ENCODE measurements at regions not wholly inside any gene's neighbourhood (a gene's known extent, or its start where the extent isn't known, plus 50 kb on each side); places are given as distances from the start of the nearest gene placed in this dataset.

DNA sequence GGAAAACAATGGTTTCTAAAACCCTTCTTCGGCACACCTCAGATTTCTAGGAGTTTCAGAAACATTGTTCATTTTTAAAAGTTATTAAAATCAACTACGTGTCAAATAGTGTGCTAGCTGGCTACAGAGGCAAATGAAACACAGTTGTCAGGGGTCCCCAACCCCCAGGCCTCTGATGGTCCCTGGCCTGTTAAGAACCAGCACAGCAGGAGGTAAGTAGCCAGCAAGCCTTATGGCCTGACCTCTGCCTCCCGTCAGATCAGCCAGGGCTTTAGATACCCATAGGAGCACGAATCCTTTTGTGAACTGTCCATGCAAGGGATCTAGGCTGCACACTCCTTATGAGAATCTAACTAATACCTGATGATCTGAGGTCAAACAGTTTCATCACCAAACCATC lies 648.2 kb downstream of the FAM181B start:
- TF ChIP-seq, protein P1, sequence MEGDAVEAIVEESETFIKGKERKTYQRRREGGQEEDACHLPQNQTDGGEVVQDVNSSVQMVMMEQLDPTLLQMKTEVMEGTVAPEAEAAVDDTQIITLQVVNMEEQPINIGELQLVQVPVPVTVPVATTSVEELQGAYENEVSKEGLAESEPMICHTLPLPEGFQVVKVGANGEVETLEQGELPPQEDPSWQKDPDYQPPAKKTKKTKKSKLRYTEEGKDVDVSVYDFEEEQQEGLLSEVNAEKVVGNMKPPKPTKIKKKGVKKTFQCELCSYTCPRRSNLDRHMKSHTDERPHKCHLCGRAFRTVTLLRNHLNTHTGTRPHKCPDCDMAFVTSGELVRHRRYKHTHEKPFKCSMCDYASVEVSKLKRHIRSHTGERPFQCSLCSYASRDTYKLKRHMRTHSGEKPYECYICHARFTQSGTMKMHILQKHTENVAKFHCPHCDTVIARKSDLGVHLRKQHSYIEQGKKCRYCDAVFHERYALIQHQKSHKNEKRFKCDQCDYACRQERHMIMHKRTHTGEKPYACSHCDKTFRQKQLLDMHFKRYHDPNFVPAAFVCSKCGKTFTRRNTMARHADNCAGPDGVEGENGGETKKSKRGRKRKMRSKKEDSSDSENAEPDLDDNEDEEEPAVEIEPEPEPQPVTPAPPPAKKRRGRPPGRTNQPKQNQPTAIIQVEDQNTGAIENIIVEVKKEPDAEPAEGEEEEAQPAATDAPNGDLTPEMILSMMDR (IDR thresholded peaks at IDR 0.05): no peak
- TF ChIP-seq POLR2A (IDR thresholded peaks at IDR 0.05): no peak
